GM19043 (cell line): ENCODE measurements at regions not wholly inside any gene's neighbourhood (a gene's known extent, or its start where the extent isn't known, plus 50 kb on each side); places are given as distances from the start of the nearest gene placed in this dataset.

Source experiments
- ATAC-seq: cut with Tn5 transposase; IDR thresholded peaks from one replicate; pipeline ENCODE4 v1.9.1; 2021; ENCODE audit warnings: low read depth; ENCODE audit not compliant: unreplicated experiment

GRCh38 chr5:173716058-173716682, 99.7 kb upstream of the BOD1 start:
- ATAC-seq, result no peak

DNA sequence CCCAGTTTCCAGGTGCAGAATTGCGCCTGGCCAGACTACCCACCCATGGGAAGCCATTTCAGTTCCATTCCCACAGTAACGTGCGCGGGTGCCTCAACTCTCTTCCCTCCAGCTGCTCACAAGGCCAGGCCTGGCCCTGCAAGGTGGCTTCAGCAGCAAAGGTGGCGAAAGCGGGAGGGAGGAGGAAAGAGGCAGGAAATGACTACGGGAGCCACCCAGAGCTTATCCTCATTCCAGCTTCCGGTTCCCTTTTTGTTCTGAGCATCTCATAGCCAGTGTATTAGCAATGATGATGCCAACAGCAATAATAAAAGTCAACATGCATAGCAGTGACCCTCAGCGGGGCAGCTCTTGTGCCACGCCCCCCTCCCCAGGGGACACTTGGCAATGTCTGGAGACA, 101.5 kb upstream of the BOD1 start:
- ATAC-seq, result no peak

DNA sequence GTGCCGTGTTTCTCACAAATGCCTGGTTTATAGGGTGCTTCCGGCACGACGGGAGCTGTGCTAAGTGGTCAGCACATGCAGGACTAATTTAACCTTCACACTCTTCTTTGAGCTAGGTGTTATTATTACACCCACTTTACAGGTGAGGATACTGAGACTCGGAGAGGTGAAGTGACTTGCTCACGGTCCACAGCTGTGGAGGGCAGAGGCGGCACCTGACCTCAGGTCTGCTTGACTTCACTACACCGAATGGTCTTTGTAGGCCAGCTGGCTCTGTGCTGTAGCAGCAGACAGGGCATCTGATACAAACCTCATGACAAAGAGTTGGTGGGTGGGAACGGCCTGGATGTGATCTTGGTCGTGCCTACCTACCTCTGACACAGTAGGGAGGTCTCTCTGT, 102.0 kb upstream of the BOD1 start:
- no peak for ATAC-seq

- no peak for ATAC-seq
Observed at GRCh38 chr5:173719731-173720082, 103.3 kb upstream of the BOD1 start.

- ATAC-seq, result no peak
Observed at GRCh38 chr5:173720286-173720952, 104.0 kb upstream of the BOD1 start.

GRCh38 chr5:173720953-173721600, 104.6 kb upstream of the BOD1 start:
- no peak for ATAC-seq

GRCh38 chr5:173721601-173722232, 105.3 kb upstream of the BOD1 start:
- no peak for ATAC-seq

- no peak for ATAC-seq
Observed at GRCh38 chr5:173726846-173727557, 110.6 kb upstream of the BOD1 start.

DNA sequence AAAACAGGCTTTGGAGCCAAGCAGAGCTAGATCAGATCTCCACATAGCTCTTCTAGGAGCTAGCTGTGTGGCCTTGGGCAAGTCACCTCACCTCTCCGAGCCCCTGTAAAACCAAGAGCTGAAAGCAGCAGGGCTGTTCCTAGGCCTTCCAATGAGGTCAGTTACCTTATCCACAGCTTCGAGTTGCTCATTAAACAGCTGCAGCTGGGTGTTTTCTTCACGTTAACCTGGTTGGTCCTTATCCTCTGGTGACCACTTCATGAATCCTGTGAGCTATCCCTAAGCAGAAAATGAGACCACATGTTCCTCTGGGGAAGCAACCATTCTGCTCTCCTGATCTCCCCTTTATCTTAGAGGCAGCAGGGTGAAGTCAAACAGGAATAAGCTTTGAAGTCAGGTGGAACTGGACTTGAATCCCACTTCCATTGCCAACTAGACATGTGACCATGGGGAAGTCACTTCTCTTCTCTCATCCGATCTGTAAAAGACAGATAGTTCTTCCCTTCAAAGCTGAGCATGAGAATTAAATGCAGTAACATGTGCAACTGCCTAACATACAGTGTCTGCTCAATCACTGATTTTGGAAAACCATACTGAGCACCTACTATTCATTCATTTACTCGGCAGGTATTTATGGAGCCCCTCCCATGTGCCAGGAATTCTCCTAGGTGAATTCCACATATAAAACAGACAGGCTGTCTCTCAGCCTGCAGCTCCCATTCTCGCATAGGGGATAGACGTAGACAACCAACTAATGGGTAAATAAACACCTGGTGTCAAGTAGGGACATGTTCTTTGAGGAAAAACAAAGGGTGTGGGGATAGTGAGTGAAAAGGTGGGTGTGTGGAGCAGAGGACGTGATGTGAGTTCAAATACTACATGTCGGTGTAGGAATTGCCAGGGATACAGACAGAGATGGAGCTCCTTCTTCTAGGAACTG, 111.7 kb upstream of the BOD1 start:
- ATAC-seq, result no peak

- no peak for ATAC-seq
Observed at GRCh38 chr5:173729079-173729765, 112.8 kb upstream of the BOD1 start.

DNA sequence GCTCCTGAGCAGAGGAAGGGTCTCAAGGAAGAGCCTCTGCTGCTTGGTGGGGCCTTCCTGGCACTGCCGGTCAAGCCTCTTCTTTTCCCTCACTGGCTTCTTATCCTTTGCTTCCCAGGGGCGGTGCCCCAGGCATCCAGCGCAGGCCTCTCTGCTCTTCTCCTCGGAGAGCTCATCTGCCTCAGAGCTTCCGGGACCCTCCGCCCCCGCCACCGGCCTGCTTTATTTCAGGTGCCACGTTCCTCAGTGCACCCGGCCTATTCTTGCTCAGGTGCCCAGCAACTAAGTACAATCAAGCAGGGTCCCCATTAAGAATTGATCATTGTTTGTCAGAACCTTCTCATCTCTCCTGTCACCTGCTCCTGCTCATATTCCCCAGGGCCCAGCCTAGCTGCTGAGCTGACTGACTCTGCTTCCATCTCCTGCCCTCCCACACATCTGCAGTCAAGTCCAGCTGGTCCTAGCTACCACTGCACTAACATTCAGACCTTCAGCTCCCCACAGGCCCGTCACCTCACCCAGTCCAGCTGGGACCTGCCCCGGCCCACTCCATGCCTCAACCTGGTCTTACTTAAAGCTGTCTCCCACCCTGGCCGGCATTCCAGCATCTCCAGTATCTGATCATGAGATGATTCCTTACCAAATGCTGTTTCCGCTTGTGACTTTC, 114.3 kb upstream of the BOD1 start:
- ATAC-seq, result no peak

- no peak for ATAC-seq
Observed at GRCh38 chr5:173733021-173733420, 116.6 kb upstream of the BOD1 start.

GRCh38 chr5:173733425-173733824, 117.0 kb upstream of the BOD1 start:
- no peak for ATAC-seq

DNA sequence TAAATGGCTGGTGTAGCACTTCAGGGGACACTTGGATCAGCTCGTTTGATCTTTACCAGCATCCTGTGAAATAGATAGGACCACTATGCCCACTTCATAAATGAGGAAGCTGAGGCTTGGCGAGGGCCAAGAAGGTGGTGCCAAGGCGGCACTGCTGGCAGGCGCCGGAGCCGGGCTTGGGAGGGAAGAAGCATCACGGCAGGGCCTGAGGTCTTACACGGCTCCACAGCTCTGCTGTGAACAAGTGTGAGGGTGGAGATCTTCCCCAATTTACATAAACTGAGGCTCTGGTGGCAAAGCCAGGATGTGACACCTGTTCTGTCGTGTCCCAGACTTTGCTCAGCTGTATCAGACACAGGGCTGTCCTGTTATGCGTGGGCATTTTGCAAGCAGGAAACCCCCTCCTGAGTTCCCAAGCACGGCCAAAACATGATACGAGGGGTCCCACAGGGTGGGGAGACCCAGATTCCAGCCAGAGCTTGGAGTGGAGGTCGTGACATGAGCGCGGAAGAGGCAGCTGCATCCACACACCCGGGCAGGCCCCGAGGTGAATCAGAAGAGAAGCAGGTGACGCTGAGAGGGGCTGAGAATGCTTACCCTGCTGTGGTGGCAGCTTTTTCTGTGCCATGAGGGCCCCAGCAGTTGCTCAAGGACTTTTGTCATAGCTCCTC, 117.5 kb upstream of the BOD1 start:
- ATAC-seq, result peak; percentile 46

- ATAC-seq, result no peak
Observed at GRCh38 chr5:173734716-173735115, 118.3 kb upstream of the BOD1 start.

- no peak for ATAC-seq
Observed at GRCh38 chr5:173735184-173735583, 118.7 kb upstream of the BOD1 start.

GRCh38 chr5:173735691-173736090, 119.2 kb upstream of the BOD1 start:
- no peak for ATAC-seq

- ATAC-seq, result no peak
Observed at GRCh38 chr5:173736374-173736773, 119.9 kb upstream of the BOD1 start.
